HG03159 (cell line): ENCODE measurements at regions not wholly inside any gene's neighbourhood (a gene's known extent, or its start where the extent isn't known, plus 50 kb on each side); places are given as distances from the start of the nearest gene placed in this dataset.

Source experiments
- ATAC-seq: cut with Tn5 transposase; IDR thresholded peaks from one replicate; pipeline ENCODE4 v1.9.1; 2021; ENCODE audit warnings: mild to moderate bottlenecking, moderate library complexity; ENCODE audit not compliant: unreplicated experiment

GRCh38 chr20:63128956-63129355, 87.0 kb downstream of the YTHDF1 start:
- ATAC-seq, result no peak

DNA sequence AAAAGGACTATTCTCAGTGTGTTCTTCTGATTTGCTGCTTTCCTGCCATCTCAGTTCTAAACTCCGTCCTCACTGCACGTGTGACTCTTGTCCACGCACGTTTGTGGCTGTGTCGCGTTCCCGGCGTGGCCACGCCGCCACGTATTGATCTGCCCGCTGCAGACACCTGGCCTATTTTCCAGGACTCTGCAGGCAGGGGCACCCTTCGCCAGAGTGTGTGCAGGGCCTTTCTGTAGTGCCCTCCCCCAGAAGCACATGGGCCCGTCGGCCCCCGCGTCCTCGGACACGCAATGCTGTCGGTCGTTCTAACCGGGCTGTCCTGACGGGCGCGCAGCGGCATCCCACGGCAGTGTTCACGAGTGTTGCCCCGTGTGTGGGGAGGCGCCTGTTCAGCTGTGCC, 87.6 kb downstream of the YTHDF1 start:
- no peak for ATAC-seq

- ATAC-seq, result no peak
Observed at GRCh38 chr20:63127700-63128364, 88.1 kb downstream of the YTHDF1 start.

DNA sequence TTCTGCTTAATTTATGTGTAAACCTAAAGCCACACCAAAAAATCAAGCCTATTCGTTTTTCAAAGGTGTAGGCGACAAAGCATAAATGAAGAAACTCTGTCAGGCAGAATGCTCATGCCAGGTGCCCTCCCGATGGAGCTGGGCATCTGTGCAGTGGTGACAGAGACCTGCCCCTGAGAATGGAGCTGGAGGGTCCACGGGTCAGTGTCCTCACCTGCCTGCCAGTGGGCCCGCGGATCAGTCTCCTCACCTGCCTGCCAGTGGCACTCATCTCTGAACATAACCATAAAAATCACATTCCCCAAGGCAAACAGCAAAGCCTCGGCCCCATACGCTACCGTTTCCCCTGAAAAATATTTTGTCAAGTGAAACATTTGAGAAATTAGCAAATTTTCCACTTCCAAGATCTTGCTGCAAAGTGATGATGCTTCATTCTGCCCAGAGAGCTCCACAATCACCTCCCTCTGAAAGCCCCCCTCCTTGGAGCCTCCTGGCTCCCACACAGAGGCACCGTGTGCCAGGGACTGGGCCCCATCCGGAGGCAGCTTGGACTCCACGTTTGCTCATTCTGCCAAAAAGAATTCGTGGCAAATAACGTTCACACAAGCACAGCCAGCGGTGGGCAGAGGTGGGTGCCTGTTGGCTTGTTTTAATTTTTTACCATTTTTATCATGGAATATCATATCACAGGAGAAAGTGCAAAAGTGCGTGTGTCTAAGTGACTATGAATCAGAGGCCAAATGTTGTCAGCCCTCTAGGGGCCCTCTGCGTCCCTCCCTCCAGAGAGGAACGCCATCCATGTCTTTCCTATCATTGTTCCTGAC, 88.8 kb downstream of the YTHDF1 start:
- no peak for ATAC-seq

DNA sequence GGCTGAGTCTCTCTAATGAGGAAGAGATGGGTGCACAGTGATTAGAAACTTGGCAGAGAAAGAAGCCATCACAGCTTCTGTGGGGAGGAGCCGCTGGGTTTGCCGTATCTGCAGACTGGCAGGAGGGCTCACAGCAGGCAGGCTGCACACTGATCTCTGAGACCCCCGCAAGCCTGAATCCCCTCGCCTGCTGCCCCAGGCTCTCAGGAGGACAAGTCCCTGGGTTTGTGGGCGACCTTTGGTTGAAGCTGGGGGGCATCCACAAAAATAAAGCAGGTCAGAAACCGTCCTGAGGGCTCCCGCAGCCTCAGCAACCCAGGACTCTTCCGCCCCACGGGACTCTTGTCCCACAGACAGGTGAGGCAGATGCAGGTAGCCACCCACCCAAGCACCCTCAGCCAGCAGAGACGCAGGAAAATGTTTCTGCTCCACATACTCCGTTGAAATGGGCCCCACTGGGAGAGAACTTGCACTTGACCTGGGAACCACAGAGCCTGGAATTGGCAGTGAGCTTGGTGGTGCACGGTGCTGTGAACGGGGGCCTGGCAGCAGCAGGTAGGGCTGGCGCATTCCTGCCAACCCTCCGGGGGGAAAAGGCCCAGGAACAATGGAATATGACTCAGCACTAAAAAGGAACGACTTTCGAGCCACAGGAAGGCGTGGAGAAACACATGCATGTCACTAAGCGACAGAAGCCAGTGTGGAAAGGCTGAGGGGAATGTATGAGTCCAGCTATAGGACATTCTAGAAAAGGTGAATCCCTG, 89.9 kb downstream of the YTHDF1 start:
- no peak for ATAC-seq

- ATAC-seq, result no peak
Observed at GRCh38 chr20:63125581-63125837, 90.4 kb downstream of the YTHDF1 start.

GRCh38 chr20:63124782-63125580, 91.0 kb downstream of the YTHDF1 start:
- ATAC-seq, result no peak

DNA sequence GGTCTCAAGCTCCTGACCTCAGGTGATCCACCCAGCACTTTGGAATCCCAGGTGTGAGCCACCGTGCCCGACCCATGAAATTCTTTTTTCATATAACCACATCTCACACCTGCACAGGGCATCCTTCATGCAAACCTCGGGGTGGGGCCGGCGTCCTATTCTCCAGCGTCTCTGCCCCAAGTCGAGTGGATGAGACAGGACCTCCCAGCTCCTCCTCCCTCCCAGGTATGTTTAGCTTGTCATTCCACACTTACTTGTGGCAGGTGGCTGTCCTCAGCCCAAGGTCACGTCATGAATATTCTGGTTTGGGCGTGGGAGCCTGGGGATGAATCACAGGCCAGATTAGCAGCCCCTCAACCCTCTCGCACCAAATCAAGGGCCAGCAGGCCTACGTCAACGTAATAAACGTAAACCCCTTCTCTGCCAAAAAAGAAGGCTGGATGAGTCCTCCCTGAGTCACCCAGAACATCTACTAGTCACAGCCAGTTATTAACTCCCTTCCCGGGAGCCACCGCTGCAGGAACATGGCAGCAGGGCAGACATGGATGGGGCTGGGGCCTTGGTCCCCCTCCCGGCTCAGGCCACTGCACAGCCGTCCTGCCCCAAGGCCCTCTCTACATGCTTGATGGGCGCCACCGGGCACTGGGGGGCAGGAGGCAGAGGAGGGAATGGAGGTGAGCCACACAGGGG, 91.7 kb downstream of the YTHDF1 start:
- no peak for ATAC-seq

DNA sequence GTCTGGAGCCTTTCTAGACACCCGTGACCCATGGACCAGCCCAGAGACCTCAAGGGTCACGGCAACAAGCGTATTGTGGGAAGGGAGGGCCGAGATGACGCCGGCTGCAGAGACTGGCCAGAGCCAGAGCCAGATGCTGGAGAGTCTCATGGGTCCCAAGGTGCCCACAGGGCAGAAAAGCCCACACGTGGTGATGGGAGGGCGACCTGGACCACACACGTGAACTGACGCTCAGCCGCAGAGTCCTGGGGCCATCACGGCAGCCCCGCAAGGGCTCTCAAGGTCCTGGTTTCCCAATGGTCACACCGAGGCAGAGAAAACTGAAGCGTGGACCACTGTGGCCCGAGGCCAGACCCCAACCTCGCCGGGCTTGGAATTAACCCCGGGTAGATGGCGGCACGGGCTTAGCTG, 92.6 kb downstream of the YTHDF1 start:
- no peak for ATAC-seq

GRCh38 chr20:63122626-63123025, 93.3 kb downstream of the YTHDF1 start:
- ATAC-seq, result no peak

DNA sequence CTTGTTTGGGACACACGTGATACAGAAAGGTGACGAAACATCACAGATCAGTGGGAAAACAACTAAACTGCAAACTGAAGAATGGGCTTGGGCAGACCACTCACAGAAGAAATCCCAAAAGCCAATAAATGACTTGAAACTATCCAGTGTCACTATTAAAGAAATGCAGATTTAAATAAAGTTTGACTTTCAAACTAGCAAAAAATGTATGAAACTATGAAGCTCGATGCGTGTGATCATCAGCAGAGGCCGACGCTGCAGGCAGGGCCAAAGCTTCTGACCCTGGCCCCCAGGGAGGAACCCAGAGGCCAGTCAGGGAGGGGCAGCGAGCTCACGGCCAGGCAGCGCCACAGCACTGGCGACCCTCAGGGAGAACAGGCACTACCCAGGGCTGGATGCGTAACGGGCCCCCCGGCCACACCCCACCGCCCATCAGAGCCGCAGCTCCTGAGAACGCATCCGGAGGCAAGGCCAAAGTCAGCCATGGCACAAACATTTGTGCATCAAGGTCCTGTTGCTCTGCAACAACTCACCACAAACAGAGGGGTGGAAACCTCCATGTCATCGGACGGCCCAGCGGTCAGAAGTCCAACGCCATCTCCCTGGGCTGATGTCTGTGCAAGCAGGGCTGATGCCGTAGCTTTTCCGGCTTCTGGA, 94.1 kb downstream of the YTHDF1 start:
- no peak for ATAC-seq

- ATAC-seq, result no peak
Observed at GRCh38 chr20:63121246-63121645, 94.7 kb downstream of the YTHDF1 start.

DNA sequence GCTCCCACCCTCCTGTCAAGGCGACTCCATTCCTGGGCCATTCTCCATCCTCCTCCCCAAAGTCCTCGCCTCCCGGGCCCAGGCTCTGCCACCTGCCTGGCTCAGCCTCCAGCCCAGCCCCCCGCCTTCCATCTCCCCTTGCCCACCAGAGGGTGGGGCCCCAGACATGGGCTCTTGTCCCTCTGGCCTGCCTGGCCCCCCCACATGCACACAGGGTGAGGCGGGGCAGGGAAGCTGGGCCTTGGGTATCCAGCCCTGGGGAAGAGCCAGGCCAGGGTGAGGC, 95.2 kb downstream of the YTHDF1 start:
- ATAC-seq, result no peak

DNA sequence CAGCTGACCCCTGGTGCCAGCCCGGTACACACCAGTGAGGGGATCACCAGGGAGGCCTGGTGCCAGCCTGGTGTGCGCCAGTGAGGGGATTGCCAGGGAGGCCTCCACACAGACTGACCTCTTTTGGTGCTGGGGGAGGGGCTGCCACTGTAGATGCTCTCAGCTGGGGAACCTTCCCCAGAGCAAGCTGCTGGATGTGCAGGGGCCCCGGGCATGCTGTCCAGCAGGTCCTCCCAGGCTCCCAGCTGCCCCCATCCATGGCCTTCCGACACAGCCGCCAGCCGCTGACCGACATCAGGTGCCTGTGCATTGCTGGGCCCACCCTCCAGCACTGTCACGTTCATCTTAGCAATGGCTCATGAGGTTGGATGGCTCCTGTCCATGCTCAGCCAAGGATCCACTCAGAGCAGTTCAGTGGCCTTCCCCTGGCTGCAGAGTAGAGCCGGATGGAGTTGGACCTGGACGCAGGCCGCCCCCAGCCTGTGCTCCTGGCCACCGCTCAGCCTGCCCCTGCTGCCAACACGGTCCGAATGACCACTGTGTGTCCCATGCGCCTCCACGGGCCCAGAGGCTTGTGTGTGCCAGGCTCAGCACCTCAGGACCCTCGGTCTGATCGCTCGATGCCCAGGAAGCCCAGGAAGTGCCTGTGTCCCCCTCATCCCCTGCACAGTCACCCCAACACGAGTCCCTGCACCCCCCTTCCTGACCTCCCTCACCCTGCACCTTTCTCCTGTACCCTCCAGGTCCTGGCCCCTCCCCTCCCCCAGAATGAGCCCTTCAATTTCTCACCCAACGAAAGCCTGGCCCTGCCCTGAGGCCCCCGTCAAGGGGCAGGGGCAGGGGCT, 95.7 kb downstream of the YTHDF1 start:
- ATAC-seq, result no peak

- ATAC-seq, result no peak
Observed at GRCh38 chr20:63119121-63119962, 96.6 kb downstream of the YTHDF1 start.

DNA sequence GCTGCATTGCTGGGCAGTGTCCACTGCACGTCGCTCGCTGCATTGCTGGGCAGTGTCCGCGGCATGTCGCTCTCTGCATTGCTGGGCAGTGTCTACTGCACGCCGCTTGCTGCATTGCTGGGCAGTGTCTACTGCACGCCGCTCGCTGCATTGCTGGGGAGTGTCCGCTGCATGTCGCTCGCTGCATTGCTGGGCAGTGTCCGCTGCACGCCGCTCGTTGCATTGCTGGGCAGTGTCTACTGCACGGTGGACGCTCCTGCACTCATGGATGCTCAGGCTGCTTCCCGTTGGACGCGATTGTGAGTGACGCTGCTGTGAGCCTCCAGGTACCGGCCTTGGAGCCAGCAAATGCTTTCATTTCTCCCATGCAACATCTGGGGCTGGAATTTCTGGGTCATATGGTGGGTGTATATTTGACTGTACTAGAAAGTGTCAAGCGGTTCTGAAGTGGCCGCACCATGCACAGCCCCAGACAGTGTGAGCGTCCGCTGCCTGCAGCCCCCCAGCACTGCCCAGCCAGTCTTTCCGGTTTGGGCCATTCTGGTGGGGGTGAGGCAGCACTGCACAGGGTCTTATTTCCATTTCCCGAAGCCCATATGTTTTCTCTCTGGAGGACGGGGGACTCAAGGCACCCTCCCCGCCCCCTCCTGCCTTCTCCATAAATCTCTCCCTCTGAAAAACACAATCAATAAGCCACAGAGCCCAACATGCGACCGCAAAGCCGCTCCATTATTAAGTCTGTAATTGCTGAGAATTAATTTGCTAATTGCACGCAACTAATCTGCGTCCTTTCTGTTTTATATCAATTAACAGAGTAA, 97.4 kb downstream of the YTHDF1 start:
- no peak for ATAC-seq

GRCh38 chr20:63117661-63118302, 98.1 kb downstream of the YTHDF1 start:
- ATAC-seq, result no peak
